DMS114 treated with DMSO at 0.1 percent for 48 hours (cell line): ENCODE measurements at regions not wholly inside any gene's neighbourhood (a gene's known extent, or its start where the extent isn't known, plus 50 kb on each side); places are given as distances from the start of the nearest gene placed in this dataset.
"Not testable (repeated sequence)": the region's sequence is repeated elsewhere in the genome, so short reads cannot be mapped to it uniquely, and the experiment has no call there.

Experiments
- DNase-seq: peaks from one replicate; lab custom pipeline; 2025; ENCODE audit not compliant: unreplicated experiment; lab: John Stamatoyannopoulos, UW

- no peak for DNase-seq
Measured at GRCh38 chr9:75728391-75728790, 162.1 kb upstream of the PCSK5 start.

- no peak for DNase-seq
Measured at GRCh38 chr9:75734802-75735201, 155.7 kb upstream of the PCSK5 start.

- no peak for DNase-seq
Measured at GRCh38 chr9:75739884-75740611, 150.4 kb upstream of the PCSK5 start.

DNA sequence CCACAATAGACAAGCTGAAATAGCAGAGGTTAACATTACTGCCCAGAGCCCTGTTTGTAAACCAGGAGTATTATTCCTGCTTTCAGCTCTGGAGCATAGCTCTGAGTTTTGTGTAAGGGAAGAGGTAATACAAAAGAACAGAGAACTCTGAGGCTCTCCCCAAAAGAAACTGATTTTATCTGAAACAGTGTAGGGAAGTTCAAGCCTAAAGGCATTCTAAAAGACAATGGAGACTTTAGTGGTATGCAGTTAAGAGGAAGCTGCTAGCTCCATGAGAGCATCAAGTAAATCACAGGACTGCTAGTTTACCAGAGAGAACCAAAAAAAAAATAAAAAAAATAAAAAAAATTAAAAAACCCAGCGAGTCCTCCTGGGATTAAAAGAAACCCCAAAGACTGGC is 146.6 kb upstream of the PCSK5 start:
- no peak for DNase-seq

- DNase-seq, result no peak
Measured at GRCh38 chr9:75754080-75754479, 136.4 kb upstream of the PCSK5 start.

GRCh38 chr9:75775166-75775565 is 115.3 kb upstream of the PCSK5 start:
- DNase-seq, result no peak

DNA sequence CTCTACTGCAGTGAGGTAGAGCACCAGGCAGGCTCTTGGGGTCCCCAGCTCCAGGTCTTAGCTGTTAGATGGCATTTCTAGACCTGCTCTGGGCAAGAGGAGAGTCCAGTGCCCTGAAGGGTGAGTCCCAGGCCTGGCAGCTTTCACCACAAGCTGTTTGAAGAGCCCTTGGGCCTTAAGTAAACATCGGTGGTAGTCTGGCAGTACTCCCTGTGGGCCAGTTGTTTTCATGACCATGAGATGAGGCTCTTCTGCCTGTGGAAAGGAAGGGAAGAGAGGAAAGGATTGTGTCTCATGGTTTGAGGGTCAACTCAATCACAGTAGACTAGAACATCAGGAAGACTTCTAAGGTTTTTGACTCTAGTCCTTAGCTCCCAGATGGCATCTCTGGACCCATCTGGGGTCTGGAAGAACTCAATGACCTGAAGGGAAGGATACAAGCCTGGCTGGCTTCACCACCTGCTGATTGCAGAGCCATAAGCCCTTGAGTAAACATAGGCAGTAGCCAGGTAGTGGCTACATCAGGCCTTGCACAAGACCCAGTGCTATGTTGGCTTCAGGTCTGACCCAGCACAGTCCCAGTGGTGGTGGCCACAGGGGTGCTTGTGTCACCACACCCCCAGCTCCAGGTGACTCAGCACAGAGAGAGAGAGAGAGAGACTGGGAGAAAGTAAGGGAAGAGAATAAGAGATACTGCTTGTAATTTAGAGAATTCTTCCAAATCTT is 114.3 kb upstream of the PCSK5 start:
- DNase-seq, result no peak

- DNase-seq, result no peak
Measured at GRCh38 chr9:75780185-75780584, 110.3 kb upstream of the PCSK5 start.

DNA sequence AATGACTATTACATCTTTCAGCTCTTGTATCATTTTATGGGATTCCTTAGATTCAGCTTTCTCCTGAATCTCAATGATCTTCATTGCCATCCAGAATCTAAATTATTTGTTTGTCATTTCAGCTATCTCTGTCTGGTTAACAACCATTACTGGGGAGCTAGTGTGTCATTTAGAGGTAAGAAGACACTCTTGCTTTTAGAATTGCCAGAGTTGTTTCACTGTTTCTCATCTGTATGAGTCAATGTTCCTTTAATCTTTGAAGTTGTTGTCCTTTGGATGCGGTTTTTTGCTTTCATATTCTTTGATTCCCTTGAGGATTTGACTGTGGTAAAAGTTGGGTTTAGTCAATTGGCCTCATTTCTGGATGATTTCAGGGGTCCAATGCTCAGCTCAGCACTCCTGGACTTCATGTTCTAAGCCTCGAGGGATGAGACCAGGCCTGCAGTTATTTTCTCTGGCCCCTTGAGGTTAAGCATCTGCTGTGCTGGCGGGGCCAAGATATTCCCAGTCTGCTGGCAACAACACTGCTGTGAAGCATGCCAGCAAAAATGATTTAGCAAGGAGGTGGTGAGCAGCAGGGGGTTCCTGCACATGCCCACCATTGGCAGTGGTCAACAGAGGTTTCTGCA is 102.4 kb upstream of the PCSK5 start:
- no peak for DNase-seq

GRCh38 chr9:75797085-75797580 is 93.3 kb upstream of the PCSK5 start:
- DNase-seq, result no peak

DNA sequence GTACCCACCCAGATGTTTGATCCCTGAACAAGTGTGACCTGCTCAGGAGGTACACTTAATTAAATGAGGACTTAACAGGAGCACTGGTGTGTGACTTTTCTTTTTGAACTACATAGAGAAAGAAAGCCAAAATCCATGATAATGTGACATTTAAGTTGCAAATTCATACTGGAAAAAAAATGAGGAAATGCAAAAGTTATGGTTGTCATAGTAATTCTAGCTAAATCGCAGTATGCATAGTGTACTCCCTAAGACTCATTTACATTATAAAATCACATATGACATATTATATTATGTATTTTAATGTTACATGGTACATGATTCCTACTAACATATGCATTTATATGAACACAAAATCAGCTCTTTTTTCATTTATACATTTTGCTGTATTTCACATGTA is 92.0 kb upstream of the PCSK5 start:
- no peak for DNase-seq

GRCh38 chr9:75803130-75803529 is 87.3 kb upstream of the PCSK5 start:
- no peak for DNase-seq

GRCh38 chr9:75810063-75810462 is 80.4 kb upstream of the PCSK5 start:
- DNase-seq, result no peak

- no peak for DNase-seq
Measured at GRCh38 chr9:75811692-75812091, 78.8 kb upstream of the PCSK5 start.

DNA sequence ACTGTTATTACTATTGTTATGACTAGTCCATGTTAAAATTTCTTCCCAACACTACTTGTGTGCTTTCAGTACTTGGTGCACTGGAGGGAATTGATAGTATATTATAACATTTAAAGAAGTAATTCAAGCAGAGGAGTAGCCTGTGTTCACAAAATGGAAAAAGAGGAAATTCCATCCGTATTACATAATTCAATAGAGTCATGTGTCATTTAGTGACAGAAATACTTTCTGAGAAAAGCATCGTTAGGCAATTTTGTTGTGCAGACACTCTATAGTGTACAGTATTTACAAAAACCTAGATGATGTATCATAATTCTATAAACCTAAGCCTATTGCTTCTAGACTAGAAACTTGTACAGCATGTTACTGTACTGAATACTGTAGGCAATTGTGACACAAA is 78.3 kb upstream of the PCSK5 start:
- no peak for DNase-seq

GRCh38 chr9:75814667-75815066 is 75.8 kb upstream of the PCSK5 start:
- no peak for DNase-seq

DNA sequence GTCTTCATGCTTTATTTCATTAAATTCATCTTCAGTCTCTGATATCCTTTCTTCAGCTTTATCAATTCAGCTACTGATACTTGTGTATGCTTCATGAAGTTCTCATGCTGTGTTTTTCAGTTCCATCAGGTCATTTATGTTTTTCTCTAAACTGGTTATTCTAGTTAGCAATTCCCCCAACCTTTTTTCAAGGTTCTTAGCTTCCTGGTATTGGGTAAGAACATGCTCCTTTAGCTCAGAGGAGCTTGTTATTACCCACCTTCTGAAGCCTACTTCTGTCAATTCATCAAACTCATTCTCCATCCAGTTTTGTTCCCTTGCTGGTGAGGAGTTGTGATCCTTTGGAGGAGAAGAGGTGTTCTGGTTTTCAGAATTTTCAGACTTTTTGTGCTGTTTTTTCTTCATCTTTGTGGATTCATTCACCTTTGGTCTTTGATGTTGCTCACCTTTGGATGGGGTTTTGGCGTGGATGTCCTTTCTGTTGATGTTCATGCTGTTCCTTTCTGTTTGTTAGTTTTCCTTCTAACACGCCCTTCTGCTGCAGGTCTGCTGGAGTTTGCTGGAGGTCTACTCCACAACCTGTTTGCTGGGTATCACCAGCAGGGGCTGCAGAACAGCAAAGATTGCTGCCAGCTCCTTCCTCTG is 69.9 kb upstream of the PCSK5 start:
- DNase-seq, result not testable (repeated sequence)

DNA sequence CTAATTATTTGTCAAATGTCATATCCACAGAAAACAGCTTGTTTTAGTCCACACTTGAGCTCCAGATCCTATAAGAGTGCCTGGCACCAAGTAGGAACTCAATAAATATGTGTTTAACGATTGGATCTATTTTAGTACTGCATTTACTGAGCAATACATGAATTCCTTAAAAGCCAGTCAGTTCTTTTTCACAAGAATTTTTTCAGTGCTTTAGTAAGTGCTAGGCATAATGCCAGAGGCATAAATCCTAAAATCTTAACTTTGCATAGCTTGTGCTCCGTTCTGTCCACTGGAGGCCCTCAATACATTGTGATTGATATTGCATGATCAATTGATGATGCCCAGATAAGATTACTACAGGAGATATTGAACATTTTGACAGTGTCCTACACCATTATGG is 67.3 kb upstream of the PCSK5 start:
- no peak for DNase-seq

DNA sequence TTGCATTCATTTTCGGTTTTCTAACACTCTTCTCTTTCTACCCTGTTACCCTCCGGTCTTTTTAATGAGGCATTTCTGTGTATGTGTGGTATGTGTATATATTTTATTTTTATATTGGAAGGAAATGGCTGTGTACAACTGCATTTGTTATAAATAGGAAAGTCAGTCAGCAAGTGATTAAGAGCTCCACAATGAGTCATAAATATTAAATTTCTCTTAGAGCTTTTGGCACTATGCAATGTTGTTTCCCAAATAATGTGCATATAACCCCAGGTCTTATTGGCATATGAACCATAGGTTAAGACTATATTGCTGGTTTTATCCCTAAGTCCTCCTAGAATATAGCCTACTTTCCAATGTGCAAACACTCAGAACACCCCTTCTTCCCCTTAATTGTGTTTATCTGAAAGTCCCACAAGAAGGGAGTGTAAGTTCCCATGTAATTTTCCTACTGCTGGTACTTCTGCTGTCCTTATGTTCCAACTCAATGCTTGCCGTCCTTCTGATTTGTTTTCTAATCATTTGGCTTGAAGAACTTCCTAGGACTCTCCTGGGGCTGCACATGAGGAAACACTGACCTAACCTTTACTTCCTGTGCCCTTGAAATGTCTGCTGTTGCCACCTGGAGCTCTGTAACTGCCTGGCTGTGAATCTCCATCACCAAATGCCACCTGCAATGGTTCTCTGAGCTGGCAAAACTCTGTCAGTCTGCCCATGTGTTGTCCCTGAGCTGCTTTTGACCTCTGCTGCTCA is 65.5 kb upstream of the PCSK5 start:
- DNase-seq, result no peak

DNA sequence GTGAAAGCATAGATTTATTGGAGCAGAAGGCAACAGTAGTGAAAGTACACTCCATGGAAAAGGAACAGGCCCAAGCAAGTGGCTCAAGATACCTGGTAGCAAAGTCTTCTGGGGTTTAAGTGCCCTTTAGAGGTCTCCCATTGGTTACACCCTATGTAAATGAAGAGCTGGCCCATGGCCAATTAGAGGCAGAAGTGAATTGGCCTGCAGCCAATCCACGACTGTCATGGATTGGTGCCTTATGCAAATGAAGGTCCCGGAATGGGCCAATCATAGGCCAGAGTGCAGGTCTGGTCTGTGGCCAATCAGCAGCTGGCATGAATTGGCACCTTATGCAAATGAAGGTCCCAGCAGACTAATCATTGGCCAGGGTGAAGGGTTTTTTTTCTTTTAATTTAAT is 64.2 kb upstream of the PCSK5 start:
- no peak for DNase-seq

DNA sequence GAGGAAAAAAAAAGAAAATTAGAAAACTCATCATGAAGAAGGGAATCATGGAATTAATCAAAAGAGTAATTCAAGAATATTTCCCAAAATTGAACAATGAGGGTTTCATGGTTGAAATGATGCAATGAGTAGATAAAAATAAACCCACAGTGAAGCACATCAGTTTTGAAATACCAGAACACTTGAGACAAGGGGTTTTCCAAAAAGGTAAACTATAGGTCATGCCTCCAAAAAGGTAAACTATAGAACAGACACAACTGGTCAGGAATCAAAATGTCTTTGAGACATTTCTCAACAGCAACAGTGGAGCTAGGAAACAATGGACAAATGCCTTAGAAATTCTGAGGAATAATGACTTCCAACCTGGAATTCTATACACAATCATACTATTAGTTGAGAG is 60.2 kb upstream of the PCSK5 start:
- DNase-seq, result no peak
